GM18858 (cell line): ENCODE measurements at regions not wholly inside any gene's neighbourhood (a gene's known extent, or its start where the extent isn't known, plus 50 kb on each side); places are given as distances from the start of the nearest gene placed in this dataset.

Source experiments
- ATAC-seq: cut with Tn5 transposase; IDR thresholded peaks from one replicate; pipeline ENCODE4 v1.9.1; 2021; ENCODE audit not compliant: unreplicated experiment

GRCh38 chr20:11324990-11325389 is 592.7 kb upstream of the BTBD3 start:
- no peak for ATAC-seq

- no peak for ATAC-seq
These were observed 588.9 kb upstream of the BTBD3 start for GRCh38 chr20:11328839-11329238.

GRCh38 chr20:11329271-11329670 is 588.4 kb upstream of the BTBD3 start:
- ATAC-seq: no peak

GRCh38 chr20:11331096-11331495 is 586.6 kb upstream of the BTBD3 start:
- ATAC-seq: no peak

- no peak for ATAC-seq
These were observed 585.3 kb upstream of the BTBD3 start for GRCh38 chr20:11332381-11332780.

- ATAC-seq: no peak
These were observed 584.1 kb upstream of the BTBD3 start for GRCh38 chr20:11333634-11334033.

- no peak for ATAC-seq
These were observed 580.1 kb upstream of the BTBD3 start for GRCh38 chr20:11337361-11338130.

- no peak for ATAC-seq
These were observed 579.0 kb upstream of the BTBD3 start for GRCh38 chr20:11338496-11339306.

GRCh38 chr20:11344939-11345338 is 572.8 kb upstream of the BTBD3 start:
- ATAC-seq: no peak

- no peak for ATAC-seq
These were observed 570.0 kb upstream of the BTBD3 start for GRCh38 chr20:11347738-11348137.

GRCh38 chr20:11350126-11351005 is 567.3 kb upstream of the BTBD3 start:
- no peak for ATAC-seq

GRCh38 chr20:11352041-11352440 is 565.7 kb upstream of the BTBD3 start:
- no peak for ATAC-seq

- ATAC-seq: no peak
These were observed 562.8 kb upstream of the BTBD3 start for GRCh38 chr20:11354846-11355245.

- ATAC-seq: no peak
These were observed 562.3 kb upstream of the BTBD3 start for GRCh38 chr20:11355345-11355744.

GRCh38 chr20:11356061-11356460 is 561.6 kb upstream of the BTBD3 start:
- no peak for ATAC-seq

GRCh38 chr20:11362450-11362849 is 555.2 kb upstream of the BTBD3 start:
- ATAC-seq: no peak

- no peak for ATAC-seq
These were observed 553.0 kb upstream of the BTBD3 start for GRCh38 chr20:11364736-11365135.

GRCh38 chr20:11366660-11367059 is 551.0 kb upstream of the BTBD3 start:
- ATAC-seq: no peak

- ATAC-seq: no peak
These were observed 549.2 kb upstream of the BTBD3 start for GRCh38 chr20:11368499-11368898.

- no peak for ATAC-seq
These were observed 548.6 kb upstream of the BTBD3 start for GRCh38 chr20:11368965-11369711.

GRCh38 chr20:11371831-11372230 is 545.9 kb upstream of the BTBD3 start:
- no peak for ATAC-seq
